MM.1S (cell line): ENCODE measurements at regions not wholly inside any gene's neighbourhood (a gene's known extent, or its start where the extent isn't known, plus 50 kb on each side); places are given as distances from the start of the nearest gene placed in this dataset.

ENCODE experiments used
- DNase-seq: peaks from one replicate; pipeline ENCODE4 v3.0.0-alpha.2; 2015
- H2AFZ ChIP-seq: fragments of 300-600 bp; sonication (generic); 2 replicates; pipeline ENCODE4 v1.6.0; 2016; ENCODE audit warnings: antibody characterized with exemption, low read length
- H3F3A ChIP-seq: fragments of 300-600 bp; sonication (generic); 2 replicates; pipeline ENCODE4 v1.6.1; 2016; ENCODE audit warnings: mild to moderate bottlenecking, antibody characterized with exemption, low read length, moderate library complexity, mixed read lengths; ENCODE audit not compliant: insufficient read depth
- H3K27ac ChIP-seq: fragments of 300-600 bp; sonication (generic); 2 replicates; pipeline ENCODE4 v1.5.1; 2016; ENCODE audit warnings: mild to moderate bottlenecking, low read length
- H3K27me3 ChIP-seq: fragments of 300-600 bp; sonication (generic); replicated peaks from 2 replicates; pipeline ENCODE4 v1.6.0; 2016; ENCODE audit warnings: low read length; ENCODE audit not compliant: insufficient read depth
- H3K36me3 ChIP-seq: fragments of 300-600 bp; sonication (generic); replicated peaks from 2 replicates; pipeline ENCODE4 v1.6.1; 2016; ENCODE audit warnings: mild to moderate bottlenecking, low read length, mixed read lengths; ENCODE audit not compliant: insufficient read depth
- H3K4me1 ChIP-seq: fragments of 300-600 bp; sonication (generic); 2 replicates; pipeline ENCODE4 v1.6.1; 2016; ENCODE audit warnings: low read length, mixed read lengths
- H3K4me2 ChIP-seq: fragments of 300-600 bp; sonication (generic); 2 replicates; pipeline ENCODE4 v1.6.0; 2016; ENCODE audit warnings: low read depth, low read length
- H3K4me3 ChIP-seq: fragments of 300-600 bp; sonication (generic); 2 replicates; pipeline ENCODE4 v1.5.1; 2016; ENCODE audit warnings: low read length, mixed read lengths
- H3K79me2 ChIP-seq: fragments of 300-600 bp; sonication (generic); 2 replicates; pipeline ENCODE4 v1.6.1; 2016; ENCODE audit warnings: mixed run types, low read length, mixed read lengths
- H3K9ac ChIP-seq: fragments of 300-600 bp; sonication (generic); 2 replicates; pipeline ENCODE4 v1.6.1; 2016; ENCODE audit warnings: low read length, mixed read lengths
- H3K9me2 ChIP-seq: fragments of 300-600 bp; sonication (generic); replicated peaks from 2 replicates; pipeline ENCODE4 v1.6.1; 2016; ENCODE audit warnings: mild to moderate bottlenecking, low read length, mixed read lengths; ENCODE audit not compliant: insufficient read depth
- H3K9me3 ChIP-seq: fragments of 300-600 bp; sonication (generic); replicated peaks from 2 replicates; pipeline ENCODE4 v1.6.1; 2016; ENCODE audit warnings: mild to moderate bottlenecking, low read length, mixed read lengths; ENCODE audit not compliant: insufficient read depth
- H4K20me1 ChIP-seq: fragments of 300-600 bp; sonication (generic); 2 replicates; pipeline ENCODE4 v1.6.1; 2016; ENCODE audit warnings: mild to moderate bottlenecking, low read length, moderate library complexity, mixed read lengths; ENCODE audit not compliant: insufficient read depth
- EZH2 ChIP-seq: fragments of 300-600 bp; sonication (generic); optimal IDR thresholded peaks from 2 replicates; pipeline ENCODE3; 2017; ENCODE audit warnings: low read depth, mild to moderate bottlenecking, antibody characterized with exemption, low read length, mixed read lengths
- EZH2phosphoT487 ChIP-seq: fragments of 300-600 bp; sonication (generic); IDR thresholded peaks from 2 replicates; pipeline ENCODE4 v1.6.1; 2018; ENCODE audit warnings: antibody characterized with exemption, low read length
- TF ChIP-seq, protein P1 (sequence below): fragments of 300-600 bp; sonication (generic); IDR thresholded peaks from 2 replicates; pipeline ENCODE4 v1.5.1; 2016; ENCODE audit warnings: antibody characterized with exemption, low read length, mixed read lengths

DNA sequence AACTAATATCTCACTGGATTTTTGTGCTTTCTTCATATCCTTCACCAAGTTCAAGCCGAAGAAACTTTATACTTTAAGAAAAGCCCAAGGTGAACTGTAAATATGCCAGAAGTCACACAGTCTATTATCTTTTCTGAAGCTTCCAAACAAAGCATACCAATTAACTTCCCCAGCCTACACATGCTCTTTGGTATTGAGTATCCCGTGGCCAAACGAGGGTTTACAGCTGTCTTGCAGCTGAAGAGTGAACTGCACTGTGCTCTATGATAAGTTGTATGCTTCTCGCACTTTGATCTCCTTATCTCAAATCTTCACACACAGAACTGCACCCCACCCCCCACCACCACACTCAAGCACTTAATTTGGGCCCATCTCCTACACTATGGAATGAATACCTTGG, 215.6 kb upstream of the VEPH1 start:
- no peak overlapping the region for H3K9ac ChIP-seq
- no peak overlapping the region for H3K4me2 ChIP-seq
- H2AFZ ChIP-seq, result no peak overlapping the region
- no peaks in the 10 kb centered on the region for H3K9me3 ChIP-seq
- H3K4me3 ChIP-seq, result no peak overlapping the region
- no peaks in the 10 kb centered on the region for H4K20me1 ChIP-seq
- DNase-seq, result no peak
- H3K9me2 ChIP-seq, result no peaks in the 10 kb centered on the region
- no peaks in the 10 kb centered on the region for H3K36me3 ChIP-seq
- H3F3A ChIP-seq, result no peaks in the 10 kb centered on the region
- H3K27ac ChIP-seq, result no peak overlapping the region
- H3K79me2 ChIP-seq, result no peaks in the 10 kb centered on the region
- no peak for TF ChIP-seq EZH2
- TF ChIP-seq EZH2phosphoT487, result no peak
- TF ChIP-seq, protein P1, sequence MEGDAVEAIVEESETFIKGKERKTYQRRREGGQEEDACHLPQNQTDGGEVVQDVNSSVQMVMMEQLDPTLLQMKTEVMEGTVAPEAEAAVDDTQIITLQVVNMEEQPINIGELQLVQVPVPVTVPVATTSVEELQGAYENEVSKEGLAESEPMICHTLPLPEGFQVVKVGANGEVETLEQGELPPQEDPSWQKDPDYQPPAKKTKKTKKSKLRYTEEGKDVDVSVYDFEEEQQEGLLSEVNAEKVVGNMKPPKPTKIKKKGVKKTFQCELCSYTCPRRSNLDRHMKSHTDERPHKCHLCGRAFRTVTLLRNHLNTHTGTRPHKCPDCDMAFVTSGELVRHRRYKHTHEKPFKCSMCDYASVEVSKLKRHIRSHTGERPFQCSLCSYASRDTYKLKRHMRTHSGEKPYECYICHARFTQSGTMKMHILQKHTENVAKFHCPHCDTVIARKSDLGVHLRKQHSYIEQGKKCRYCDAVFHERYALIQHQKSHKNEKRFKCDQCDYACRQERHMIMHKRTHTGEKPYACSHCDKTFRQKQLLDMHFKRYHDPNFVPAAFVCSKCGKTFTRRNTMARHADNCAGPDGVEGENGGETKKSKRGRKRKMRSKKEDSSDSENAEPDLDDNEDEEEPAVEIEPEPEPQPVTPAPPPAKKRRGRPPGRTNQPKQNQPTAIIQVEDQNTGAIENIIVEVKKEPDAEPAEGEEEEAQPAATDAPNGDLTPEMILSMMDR, result no peak
- H3K4me1 ChIP-seq, result no peaks in the 10 kb centered on the region
- H3K27me3 ChIP-seq, result no peaks in the 10 kb centered on the region

DNA sequence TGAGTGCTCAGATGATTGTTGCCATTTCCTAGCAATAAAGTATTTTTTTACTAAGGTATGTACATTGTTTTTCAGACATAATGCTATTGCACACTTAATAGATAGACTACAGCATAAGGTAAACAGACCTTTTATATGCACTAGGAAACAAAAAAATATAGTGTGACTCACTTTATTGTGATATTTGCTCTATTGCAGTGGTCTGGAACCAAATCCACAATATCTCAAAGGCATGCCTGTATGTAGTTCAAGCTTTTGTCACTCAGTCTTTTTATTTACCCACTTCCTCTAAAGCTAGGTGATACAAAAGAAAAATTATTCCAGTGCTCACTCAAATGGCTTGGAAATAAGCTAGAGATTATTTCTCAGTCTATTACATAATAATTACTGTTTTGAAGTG, 209.9 kb upstream of the VEPH1 start:
- no peaks in the 10 kb centered on the region for H3K4me1 ChIP-seq
- H3K27ac ChIP-seq, result no peak overlapping the region
- no peaks in the 10 kb centered on the region for H3K9me3 ChIP-seq
- H3K9ac ChIP-seq, result no peak overlapping the region
- H3K9me2 ChIP-seq, result no peaks in the 10 kb centered on the region
- H2AFZ ChIP-seq, result no peak overlapping the region
- DNase-seq, result no peak
- H3K36me3 ChIP-seq, result no peaks in the 10 kb centered on the region
- no peaks in the 10 kb centered on the region for H3K27me3 ChIP-seq
- H4K20me1 ChIP-seq, result no peaks in the 10 kb centered on the region
- no peak overlapping the region for H3K4me3 ChIP-seq
- no peaks in the 10 kb centered on the region for H3F3A ChIP-seq
- TF ChIP-seq EZH2phosphoT487, result no peak
- TF ChIP-seq, protein P1, result no peak
- no peak for TF ChIP-seq EZH2
- no peak overlapping the region for H3K4me2 ChIP-seq
- no peaks in the 10 kb centered on the region for H3K79me2 ChIP-seq

DNA sequence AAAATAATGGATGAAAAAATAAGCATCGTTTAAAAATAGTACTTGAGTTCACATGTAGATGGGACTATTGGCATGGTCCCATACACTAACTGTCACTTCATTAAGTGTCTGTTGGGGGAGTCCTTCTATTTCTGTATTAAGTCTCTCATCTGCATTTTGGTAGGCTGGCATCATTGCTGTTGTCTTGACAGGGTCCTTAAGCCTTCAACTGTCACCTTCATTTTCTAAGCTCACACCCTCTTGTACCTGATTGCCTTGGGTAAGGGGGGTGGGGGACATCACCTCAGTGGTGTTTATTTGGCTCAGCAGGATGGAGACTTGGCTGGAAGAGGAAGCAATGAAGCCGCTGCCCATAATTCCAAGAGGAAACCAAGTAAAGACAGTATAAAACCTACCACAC, 202.0 kb upstream of the VEPH1 start:
- H3K27me3 ChIP-seq, result no peaks in the 10 kb centered on the region
- no peak overlapping the region for H3K4me2 ChIP-seq
- H3K4me3 ChIP-seq, result no peak overlapping the region

More for the DNA sequence above, 202.0 kb upstream of the VEPH1 start:
- Histone ChIP-seq H3K9me3 (no peaks in the 10 kb centered on the region), H3K9me2 (no peaks in the 10 kb centered on the region), H3K9ac (no peak overlapping the region), H3F3A (no peaks in the 10 kb centered on the region), H3K36me3 (no peaks in the 10 kb centered on the region), H2AFZ (no peak overlapping the region), H3K79me2 (no peaks in the 10 kb centered on the region), H3K27ac (no peak overlapping the region), H4K20me1 (no peaks in the 10 kb centered on the region), H3K4me1 (no peaks in the 10 kb centered on the region)
- DNase-seq, result no peak
- TF ChIP-seq, protein P1, result no peak
- TF ChIP-seq EZH2, result no peak
- TF ChIP-seq EZH2phosphoT487, result no peak
